ENCODE measurements at regions not wholly inside any gene's neighbourhood (a gene's known extent, or its start where the extent isn't known, plus 50 kb on each side); places are given as distances from the start of the nearest gene placed in this dataset.

DNA sequence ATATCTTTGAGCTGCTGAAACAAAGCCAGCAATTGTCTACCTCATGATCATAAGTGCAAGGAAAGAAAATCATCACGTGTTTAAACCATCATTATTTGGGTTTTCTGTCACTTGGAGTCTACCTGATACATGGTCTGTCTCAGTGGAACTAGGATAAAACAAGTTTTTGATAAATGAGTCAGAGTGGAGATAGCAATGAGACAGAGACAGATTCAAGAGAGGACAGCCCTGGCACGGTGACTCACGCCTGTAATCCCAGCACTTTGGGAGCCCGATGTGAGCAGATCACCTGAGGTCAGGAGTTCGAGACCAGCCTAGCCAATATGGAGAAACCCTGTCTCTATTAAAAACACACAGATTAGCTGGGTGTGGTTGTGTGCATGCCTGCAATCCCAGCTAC is 93.8 kb downstream of the PMAIP1 start:
- Histone ChIP-seq H3K4me1 (no peaks in the 10 kb centered on the region), H3K9me3 (no peaks in the 10 kb centered on the region), H3K4me3 (no peak overlapping the region), H3K27ac (no peak overlapping the region), H3K27me3 (no peaks in the 10 kb centered on the region), H3K36me3 (no peaks in the 10 kb centered on the region)
- TF ChIP-seq, protein P1, sequence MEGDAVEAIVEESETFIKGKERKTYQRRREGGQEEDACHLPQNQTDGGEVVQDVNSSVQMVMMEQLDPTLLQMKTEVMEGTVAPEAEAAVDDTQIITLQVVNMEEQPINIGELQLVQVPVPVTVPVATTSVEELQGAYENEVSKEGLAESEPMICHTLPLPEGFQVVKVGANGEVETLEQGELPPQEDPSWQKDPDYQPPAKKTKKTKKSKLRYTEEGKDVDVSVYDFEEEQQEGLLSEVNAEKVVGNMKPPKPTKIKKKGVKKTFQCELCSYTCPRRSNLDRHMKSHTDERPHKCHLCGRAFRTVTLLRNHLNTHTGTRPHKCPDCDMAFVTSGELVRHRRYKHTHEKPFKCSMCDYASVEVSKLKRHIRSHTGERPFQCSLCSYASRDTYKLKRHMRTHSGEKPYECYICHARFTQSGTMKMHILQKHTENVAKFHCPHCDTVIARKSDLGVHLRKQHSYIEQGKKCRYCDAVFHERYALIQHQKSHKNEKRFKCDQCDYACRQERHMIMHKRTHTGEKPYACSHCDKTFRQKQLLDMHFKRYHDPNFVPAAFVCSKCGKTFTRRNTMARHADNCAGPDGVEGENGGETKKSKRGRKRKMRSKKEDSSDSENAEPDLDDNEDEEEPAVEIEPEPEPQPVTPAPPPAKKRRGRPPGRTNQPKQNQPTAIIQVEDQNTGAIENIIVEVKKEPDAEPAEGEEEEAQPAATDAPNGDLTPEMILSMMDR (IDR thresholded peaks at IDR 0.05): no peak
- TF ChIP-seq POLR2A (IDR thresholded peaks at IDR 0.05): no peak
- TF ChIP-seq EP300 (IDR thresholded peaks at IDR 0.05): no peak
- 78% methylated on average over 5 of the region's 5 CpGs for WGBS, 2 donors
- no peak for DNase-seq (ENCODE audit: low spot score in 2 of 2)

DNA sequence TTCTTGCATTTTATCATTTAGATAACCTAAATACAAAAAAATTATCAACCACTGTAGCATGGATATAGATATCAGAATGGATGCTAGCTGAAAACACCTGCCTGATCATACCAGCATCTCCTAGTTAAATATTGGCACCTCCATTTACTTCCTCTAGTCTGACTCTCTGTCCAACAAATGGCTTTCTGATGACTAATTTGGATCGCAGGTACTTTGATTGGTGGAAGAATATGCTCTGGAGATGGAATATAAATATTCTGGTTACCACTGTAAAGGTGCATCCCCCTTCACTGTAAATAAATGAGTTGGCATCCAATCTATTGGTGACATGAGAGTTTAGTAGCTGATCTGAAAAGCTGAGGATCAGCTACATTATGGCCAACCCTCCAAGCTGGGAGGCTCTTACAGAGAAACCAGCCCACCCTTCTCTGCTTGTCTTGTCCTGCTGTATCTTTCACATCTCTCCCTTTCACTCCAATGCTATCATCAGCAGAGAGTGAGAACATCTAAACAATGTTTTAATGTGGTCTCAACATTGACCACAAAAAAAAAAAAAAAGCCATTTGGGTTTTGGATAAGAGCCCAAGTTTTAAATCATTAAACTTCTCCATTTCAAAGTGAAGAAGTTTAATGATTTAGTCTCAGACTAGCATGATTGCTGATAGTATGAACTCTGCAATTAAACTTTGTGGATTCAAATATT is 90.5 kb downstream of the PMAIP1 start:
- H3K36me3 ChIP-seq: no peaks in the 10 kb centered on the region
- 78 to 96% methylated on average over 1 of the region's 1 CpG for WGBS, 2 donors

DNA sequence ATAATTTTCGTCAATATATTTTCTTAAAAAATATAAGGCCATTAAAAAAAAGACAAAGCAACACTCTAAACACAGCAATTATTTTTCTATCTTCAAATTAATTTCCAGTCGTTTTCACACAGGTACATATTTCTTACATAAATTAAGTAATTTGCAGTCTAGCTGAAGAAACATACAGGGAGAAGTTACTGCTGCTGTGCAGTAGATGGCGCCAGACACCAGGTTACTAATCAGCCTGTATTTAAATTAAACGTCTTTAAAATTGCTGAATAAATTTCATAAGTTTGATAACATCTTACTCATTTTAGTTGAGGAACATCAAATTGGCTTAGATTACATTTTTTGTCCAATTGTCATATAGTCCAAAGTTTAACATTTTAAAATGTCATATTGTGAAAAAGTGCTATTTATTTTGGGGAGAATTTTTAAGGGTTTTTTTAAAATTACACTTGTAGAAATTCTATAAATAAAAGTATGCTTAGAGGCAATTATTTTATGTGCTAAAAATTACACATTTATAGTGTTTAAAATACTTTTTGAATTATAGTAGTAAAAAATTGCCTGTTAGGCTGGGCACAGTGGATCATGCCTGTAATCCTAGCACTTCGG is 88.4 kb downstream of the PMAIP1 start:
- no peaks in the 10 kb centered on the region for H3K9me3 ChIP-seq
- H3K4me1 ChIP-seq: no peaks in the 10 kb centered on the region
- H3K27ac ChIP-seq: no peak overlapping the region
- no peaks in the 10 kb centered on the region for H3K36me3 ChIP-seq
- WGBS, 2 donors: 19 to 22% methylated on average over 5 of the region's 5 CpGs
- H3K27me3 ChIP-seq: no peaks in the 10 kb centered on the region
- TF ChIP-seq, protein P1 (IDR thresholded peaks at IDR 0.05): peak; percentile 75 to 91 (median 80)
- TF ChIP-seq POLR2A (IDR thresholded peaks at IDR 0.05): no peak
- DNase-seq (ENCODE audit: low spot score in 2 of 2): no peak
- no peak overlapping the region for H3K4me3 ChIP-seq

More for the DNA sequence above, 90.5 kb downstream of the PMAIP1 start:
- Histone ChIP-seq H3K4me3 (no peak overlapping the region), H3K4me1 (no peaks in the 10 kb centered on the region), H3K27me3 (no peaks in the 10 kb centered on the region), H3K27ac (no peak overlapping the region), H3K9me3 (no peaks in the 10 kb centered on the region)
- no peak for TF ChIP-seq POLR2A (IDR thresholded peaks at IDR 0.05)
- no peak for TF ChIP-seq EP300 (IDR thresholded peaks at IDR 0.05)
- TF ChIP-seq, protein P1 (IDR thresholded peaks at IDR 0.05): no peak
- DNase-seq (ENCODE audit: low spot score in 2 of 2): no peak

DNA sequence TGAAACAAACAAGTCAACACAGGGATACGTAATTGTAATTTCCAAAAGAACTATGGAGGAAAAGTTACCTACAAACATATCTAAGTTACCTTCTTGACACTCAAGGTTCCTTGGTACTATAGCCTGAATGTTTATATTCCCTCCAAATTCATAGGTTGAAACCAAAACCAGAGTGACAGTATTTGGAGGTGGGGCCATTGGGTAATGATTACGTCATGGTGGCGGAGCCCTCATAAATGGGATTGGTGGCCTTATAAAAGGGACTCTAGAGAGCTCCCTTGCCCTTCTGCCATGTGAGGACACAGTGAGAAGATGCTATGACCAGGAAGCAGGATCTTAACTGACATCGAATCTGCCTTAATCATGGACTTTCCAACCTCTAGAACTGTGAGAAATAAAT is 87.3 kb downstream of the PMAIP1 start:
- DNase-seq (ENCODE audit: low spot score in 2 of 2): no peak
- Histone ChIP-seq H3K27ac (no peak overlapping the region), H3K9me3 (no peaks in the 10 kb centered on the region), H3K4me3 (no peak overlapping the region), H3K4me1 (no peaks in the 10 kb centered on the region), H3K27me3 (no peaks in the 10 kb centered on the region), H3K36me3 (no peaks in the 10 kb centered on the region)
- TF ChIP-seq POLR2A (IDR thresholded peaks at IDR 0.05): no peak
- TF ChIP-seq, protein P1 (IDR thresholded peaks at IDR 0.05): no peak
- TF ChIP-seq EP300 (IDR thresholded peaks at IDR 0.05): no peak
- WGBS, 2 donors: 58 to 63% methylated on average over 4 of the region's 4 CpGs

DNA sequence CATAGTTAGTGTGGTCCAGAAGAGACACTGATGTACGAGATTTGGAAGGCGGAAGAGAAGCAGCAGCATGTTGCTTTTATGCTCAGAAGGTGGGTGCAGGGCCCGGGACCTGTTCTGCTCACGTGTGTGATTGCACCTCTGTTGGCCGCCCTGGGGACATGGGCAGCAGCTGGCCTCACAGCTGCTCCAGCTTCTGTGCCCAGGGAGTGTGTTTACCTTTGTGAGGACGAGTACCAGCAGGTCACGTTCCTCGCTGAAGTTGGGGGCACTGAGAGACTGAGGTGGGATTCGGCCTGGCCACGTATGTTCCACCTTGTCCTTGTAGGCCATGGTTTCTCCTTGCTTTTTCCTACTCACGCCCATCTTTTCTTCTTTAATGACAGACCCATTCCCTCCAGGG is 86.3 kb downstream of the PMAIP1 start:
- no peak overlapping the region for H3K27ac ChIP-seq
- H3K27me3 ChIP-seq: no peaks in the 10 kb centered on the region
- TF ChIP-seq, protein P1 (IDR thresholded peaks at IDR 0.05): no peak
- TF ChIP-seq EP300 (IDR thresholded peaks at IDR 0.05) (no peak), POLR2A (IDR thresholded peaks at IDR 0.05) (no peak)
- no peaks in the 10 kb centered on the region for H3K36me3 ChIP-seq
- 74 to 76% methylated on average over 11 of the region's 11 CpGs for WGBS, 2 donors
- no peak for DNase-seq (ENCODE audit: low spot score in 2 of 2)
- no peaks in the 10 kb centered on the region for H3K9me3 ChIP-seq
- no peaks in the 10 kb centered on the region for H3K4me1 ChIP-seq
- no peak overlapping the region for H3K4me3 ChIP-seq

Measured in tibial nerve (tissue), 4 donors.